ENCODE measurements at regions not wholly inside any gene's neighbourhood (a gene's known extent, or its start where the extent isn't known, plus 50 kb on each side); places are given as distances from the start of the nearest gene placed in this dataset.

DNA sequence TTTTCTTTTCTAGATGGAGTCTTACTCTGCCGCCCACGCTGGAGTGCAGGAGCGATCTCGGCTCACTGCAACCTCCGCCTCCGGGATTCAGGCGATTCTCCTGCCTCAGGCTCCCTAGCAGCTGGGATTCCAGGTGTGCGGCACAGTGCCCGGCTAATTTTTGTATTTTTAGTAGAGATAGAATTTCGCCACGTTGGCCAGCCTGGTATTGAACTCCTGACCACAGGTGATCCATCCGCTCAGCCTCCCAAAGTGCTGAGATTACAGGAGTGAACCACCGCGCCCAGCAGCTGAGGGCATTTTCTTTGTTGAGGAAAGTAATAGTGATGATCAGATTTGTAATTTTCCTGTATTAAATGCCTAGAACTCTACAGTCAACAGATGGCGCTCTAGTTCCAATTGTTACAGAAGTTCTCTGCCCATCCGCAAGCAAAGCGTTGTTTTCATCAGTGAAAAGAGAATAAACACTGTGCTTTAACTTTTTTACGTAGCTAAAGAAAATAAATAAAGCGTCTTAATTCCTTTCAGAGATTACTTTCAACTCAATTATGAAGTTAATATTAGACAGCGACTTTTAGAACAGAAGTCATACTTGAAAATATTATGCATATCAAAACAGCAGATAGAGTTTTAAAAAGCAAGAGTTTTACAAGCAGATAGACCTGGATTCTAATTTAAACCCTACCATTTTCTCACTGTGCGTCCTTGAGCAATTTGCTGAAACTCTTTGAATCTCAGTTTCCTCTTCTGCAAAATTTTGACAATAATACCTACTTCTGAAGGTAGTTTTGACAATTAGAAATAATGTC is 335.1 kb downstream of the DUSP6 start:
- DNase-seq (ENCODE audit: low read depth) = peak; percentile 80
- peak overlapping the region; percentile 44 for H3K4me3 ChIP-seq (ENCODE audit: control insufficient read depth, low read depth, low read length)
- TF ChIP-seq, protein P1, sequence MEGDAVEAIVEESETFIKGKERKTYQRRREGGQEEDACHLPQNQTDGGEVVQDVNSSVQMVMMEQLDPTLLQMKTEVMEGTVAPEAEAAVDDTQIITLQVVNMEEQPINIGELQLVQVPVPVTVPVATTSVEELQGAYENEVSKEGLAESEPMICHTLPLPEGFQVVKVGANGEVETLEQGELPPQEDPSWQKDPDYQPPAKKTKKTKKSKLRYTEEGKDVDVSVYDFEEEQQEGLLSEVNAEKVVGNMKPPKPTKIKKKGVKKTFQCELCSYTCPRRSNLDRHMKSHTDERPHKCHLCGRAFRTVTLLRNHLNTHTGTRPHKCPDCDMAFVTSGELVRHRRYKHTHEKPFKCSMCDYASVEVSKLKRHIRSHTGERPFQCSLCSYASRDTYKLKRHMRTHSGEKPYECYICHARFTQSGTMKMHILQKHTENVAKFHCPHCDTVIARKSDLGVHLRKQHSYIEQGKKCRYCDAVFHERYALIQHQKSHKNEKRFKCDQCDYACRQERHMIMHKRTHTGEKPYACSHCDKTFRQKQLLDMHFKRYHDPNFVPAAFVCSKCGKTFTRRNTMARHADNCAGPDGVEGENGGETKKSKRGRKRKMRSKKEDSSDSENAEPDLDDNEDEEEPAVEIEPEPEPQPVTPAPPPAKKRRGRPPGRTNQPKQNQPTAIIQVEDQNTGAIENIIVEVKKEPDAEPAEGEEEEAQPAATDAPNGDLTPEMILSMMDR (conservative IDR thresholded peaks at IDR 0.05; ENCODE audit: control insufficient read depth, insufficient read depth, low read depth, low read length) = peak; percentile 87

DNA sequence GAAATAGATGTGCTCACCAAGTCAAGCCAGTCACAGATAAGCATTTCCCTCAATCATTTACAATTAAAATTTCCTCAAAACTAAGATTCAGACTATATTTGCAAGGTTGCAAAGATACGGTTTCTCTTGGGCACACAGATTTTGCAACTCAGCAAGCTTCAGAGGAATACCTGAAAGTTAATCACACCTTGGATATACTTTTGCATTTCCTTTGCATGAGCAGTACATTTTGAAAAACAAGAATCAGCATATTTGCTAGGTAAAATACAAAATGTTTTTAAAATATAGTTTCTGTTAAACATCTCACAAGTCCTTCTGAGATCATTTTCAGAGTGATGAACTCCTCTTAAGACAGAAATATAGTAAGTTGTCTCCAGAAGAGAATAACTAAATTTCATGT is 336.9 kb downstream of the DUSP6 start:
- H3K4me3 ChIP-seq (ENCODE audit: control insufficient read depth, low read depth, low read length) = no peak overlapping the region
- TF ChIP-seq, protein P1 (conservative IDR thresholded peaks at IDR 0.05; ENCODE audit: control insufficient read depth, insufficient read depth, low read depth, low read length) = no peak
- no peak for DNase-seq (ENCODE audit: low read depth)

DNA sequence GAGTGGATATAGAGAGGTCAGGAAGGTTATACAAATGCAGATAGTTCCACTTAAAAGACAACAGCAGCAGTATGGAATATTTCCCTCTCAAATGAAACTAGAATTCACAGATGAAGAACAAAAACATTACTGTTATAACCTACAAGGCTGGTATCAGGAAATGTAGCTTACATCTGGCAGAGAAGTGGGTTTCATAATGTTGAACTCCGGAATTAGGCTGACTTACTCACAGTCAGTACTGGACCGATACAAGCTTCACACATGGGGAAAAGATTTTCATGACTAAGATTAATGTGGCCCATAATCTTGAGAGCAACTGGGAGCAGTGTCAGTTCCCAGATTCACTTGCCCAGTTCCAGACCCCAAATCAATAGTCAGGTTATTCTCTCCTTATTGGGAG is 353.9 kb downstream of the DUSP6 start:
- no peak overlapping the region for H3K4me3 ChIP-seq (ENCODE audit: control insufficient read depth, low read depth, low read length)
- TF ChIP-seq, protein P1 (conservative IDR thresholded peaks at IDR 0.05; ENCODE audit: control insufficient read depth, insufficient read depth, low read depth, low read length) = no peak
- peak; percentile 53 for DNase-seq (ENCODE audit: low read depth)

DNA sequence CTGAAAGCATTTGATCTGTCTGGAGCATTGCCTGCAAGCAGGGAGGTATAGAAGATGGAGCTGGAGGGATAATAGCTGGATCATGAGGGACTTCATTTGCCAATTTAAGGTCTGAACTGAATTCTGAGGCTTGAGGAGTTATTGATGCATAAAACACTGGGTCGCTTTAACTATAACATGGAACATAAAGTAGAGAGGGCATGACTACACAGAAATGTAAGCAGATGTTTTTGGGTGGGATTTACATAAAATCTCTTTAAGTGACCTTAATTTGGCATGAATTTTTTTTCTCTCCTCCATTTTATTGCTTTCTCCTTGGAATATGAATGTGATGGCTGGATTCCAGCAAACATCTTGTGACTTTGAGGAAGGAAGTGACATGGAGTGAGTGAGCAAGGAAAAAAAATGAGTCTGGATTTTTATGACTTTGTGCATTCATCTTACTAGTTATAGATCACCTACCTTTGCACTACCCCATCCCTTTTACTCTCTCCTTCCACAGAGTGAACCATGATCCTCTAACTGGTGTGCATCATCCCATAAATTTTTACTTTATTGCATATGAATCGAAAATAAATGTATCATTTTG is 356.0 kb downstream of the DUSP6 start:
- DNase-seq (ENCODE audit: low read depth) = no peak
- H3K4me3 ChIP-seq (ENCODE audit: control insufficient read depth, low read depth, low read length) = no peak overlapping the region
- TF ChIP-seq, protein P1 (conservative IDR thresholded peaks at IDR 0.05; ENCODE audit: control insufficient read depth, insufficient read depth, low read depth, low read length) = no peak

DNA sequence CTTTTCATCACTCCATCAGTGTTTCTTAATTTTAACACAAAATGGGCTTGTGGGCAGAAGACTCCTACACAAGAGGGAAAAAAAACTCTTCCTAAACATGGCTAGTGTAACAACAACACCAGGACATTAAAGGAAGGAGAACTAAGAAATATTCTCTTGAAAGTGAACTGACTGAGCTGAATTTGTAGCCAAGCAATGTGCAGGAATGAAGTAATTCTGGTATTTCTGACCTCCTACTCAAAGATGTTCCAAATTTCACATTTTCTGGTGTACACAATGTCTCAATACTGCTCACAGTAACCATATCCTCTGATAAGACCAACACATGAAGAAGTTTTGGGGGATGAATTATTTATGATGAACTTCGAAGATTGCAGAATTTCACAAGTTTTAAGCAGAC is 357.3 kb downstream of the DUSP6 start:
- DNase-seq (ENCODE audit: low read depth) = no peak
- TF ChIP-seq, protein P1 (conservative IDR thresholded peaks at IDR 0.05; ENCODE audit: control insufficient read depth, insufficient read depth, low read depth, low read length) = no peak
- no peak overlapping the region for H3K4me3 ChIP-seq (ENCODE audit: control insufficient read depth, low read depth, low read length)

DNA sequence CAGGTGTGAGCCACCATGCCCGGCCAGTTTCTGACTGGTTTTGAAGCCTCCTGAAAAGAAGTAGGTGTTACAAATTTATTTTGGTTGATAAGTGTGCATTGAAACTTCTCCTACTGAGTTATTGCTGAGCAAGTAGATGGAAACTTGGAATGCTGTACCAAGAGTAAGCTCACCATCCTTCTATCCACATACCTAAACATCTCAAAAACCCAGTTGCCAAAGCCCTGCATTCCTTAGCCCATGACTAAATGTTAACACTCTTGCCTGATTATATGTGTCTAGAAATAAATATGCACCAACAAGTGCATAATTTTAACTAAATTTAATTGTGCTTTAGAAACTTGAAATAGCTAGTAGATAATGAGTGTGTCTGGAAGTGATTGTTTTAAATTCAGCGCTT is 357.8 kb downstream of the DUSP6 start:
- no peak overlapping the region for H3K4me3 ChIP-seq (ENCODE audit: control insufficient read depth, low read depth, low read length)
- TF ChIP-seq, protein P1 (conservative IDR thresholded peaks at IDR 0.05; ENCODE audit: control insufficient read depth, insufficient read depth, low read depth, low read length) = no peak
- DNase-seq (ENCODE audit: low read depth) = no peak

Data from fibroblast of mammary gland (primary cell).